CD4-positive, alpha-beta memory T cell (primary cell): ENCODE measurements at regions not wholly inside any gene's neighbourhood (a gene's known extent, or its start where the extent isn't known, plus 50 kb on each side); places are given as distances from the start of the nearest gene placed in this dataset.
A peak's percentile ranks its signal among the peaks of the same experiment; 100 is the strongest.

Experiments used
- CTCF ChIA-PET: fragments of 350-600 bp; sonication (Branson Sonifier 250); formaldehyde crosslinking; loops from one replicate; lab custom pipeline; 2021; ENCODE audit warnings: inconsistent platforms; ENCODE audit not compliant: partially characterized antibody; lab: Charles Lee
- POLR2A ChIA-PET: fragments of 350-600 bp; sonication (Branson Sonifier 250); formaldehyde crosslinking; loops from one replicate; lab custom pipeline; 2021; ENCODE audit not compliant: partially characterized antibody; lab: Charles Lee
- DNase-seq, 5 donors: peaks; one replicate each; pipeline versions ENCODE4 v3.0.0 to v3.0.0-alpha.2; 2020 to 2022; ENCODE audit warnings: mixed read lengths in 1 of 5
- H3K27ac ChIP-seq: one replicate; pipeline ENCODE4 v1.7.0; 2013; ENCODE audit warnings: low read depth, low read length
- H3K27me3 ChIP-seq: 2 replicates; pipeline ENCODE4 v1.7.0; 2013; ENCODE audit warnings: mild to moderate bottlenecking, low read length, moderate library complexity; ENCODE audit not compliant: insufficient read depth
- H3K36me3 ChIP-seq: 2 replicates; pipeline ENCODE4 v1.7.0; 2013; ENCODE audit warnings: mild to moderate bottlenecking, low read length, moderate library complexity; ENCODE audit not compliant: insufficient read depth
- H3K4me1 ChIP-seq: 2 replicates; pipeline ENCODE4 v1.7.0; 2013; ENCODE audit warnings: mild to moderate bottlenecking, low read length, moderate library complexity; ENCODE audit not compliant: insufficient read depth
- H3K4me3 ChIP-seq, 2 donors: one replicate each; pipeline ENCODE4 v1.7.0; 2013; ENCODE audit warnings: low read length in 2 of 2, mild to moderate bottlenecking in 1 of 2
- H3K9me3 ChIP-seq, 2 donors: one replicate each; pipeline ENCODE4 v1.7.0; 2013; ENCODE audit warnings: low read length in 2 of 2, control low read depth in 1 of 2; ENCODE audit not compliant: control insufficient read depth in 1 of 2
- H3K27ac Mint-ChIP-seq, 7 donors: one replicate each; pipeline ENCODE4 v1.8.0; 2020 to 2021; ENCODE audit warnings: mixed read lengths in 7 of 7, mild to moderate bottlenecking in 6 of 7, inconsistent platforms in 3 of 7, moderate library complexity in 3 of 7
- H3K27me3 Mint-ChIP-seq, 2 donors: one replicate each; pipeline ENCODE4 v1.8.0; 2020 to 2021; ENCODE audit warnings: mixed read lengths in 2 of 2
- H3K36me3 Mint-ChIP-seq, 2 donors: one replicate each; pipeline ENCODE4 v1.8.0; 2020 to 2021; ENCODE audit warnings: mixed read lengths in 2 of 2, inconsistent platforms in 1 of 2, mild to moderate bottlenecking in 1 of 2
- H3K4me1 Mint-ChIP-seq, 4 donors: one replicate each; pipeline ENCODE4 v1.8.0; 2020 to 2021; ENCODE audit warnings: mixed read lengths in 4 of 4, mild to moderate bottlenecking in 1 of 4
- H3K4me3 Mint-ChIP-seq, 8 donors: one replicate each; pipeline ENCODE4 v1.8.0; 2020 to 2021; ENCODE audit warnings: mixed read lengths in 8 of 8, mild to moderate bottlenecking in 7 of 8, moderate library complexity in 6 of 8, inconsistent platforms in 3 of 8
- H3K9me3 Mint-ChIP-seq, 8 donors: one replicate each; pipeline ENCODE4 v1.8.0; 2020 to 2021; ENCODE audit warnings: mixed read lengths in 8 of 8, mild to moderate bottlenecking in 5 of 8, inconsistent platforms in 3 of 8, moderate library complexity in 1 of 8
- intact Hi-C: fragments of 100-400 bp; cut with micrococcal nuclease; formaldehyde crosslinking; loops from one replicate; pipeline ENCODE4 v1.15.1; 2023

DNA sequence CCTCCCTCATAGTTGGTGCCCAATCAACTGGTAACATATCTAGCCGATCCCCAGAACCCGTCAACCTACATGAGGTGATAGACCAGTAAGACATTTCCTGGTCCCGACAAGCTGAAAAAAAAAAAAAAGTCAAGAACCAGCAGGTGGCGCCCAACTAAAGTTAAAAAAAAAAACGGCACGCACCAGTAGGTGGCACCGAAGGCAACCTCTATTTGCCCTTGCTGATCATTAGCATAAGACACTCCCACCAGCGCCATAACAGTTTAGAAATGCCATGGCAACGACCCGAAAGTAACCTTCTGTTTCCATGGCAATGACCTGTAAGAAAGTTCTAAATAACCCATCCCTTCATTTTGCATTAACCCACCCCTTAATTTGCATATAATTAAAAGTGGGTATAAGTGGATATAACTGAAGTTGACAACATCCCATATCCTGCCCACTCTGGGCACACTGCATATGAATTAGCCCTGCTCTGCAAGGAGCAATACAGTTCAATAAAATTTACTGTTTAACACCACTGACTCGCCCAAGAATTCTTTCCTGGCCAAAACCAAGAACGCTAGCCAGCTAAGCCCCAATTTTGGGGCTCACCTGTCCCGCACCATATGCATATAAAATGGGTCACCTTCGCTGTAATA lies 83.9 kb upstream of the SPANXB1 start:
- ChIA-PET POLR2A (no interaction called here), CTCF (interaction anchor here (1.2 to 1.6 kb wide), 2 partner anchors 10 to 360 kb away, joined by 4 read pairs; no protein-coding TSS in a partner anchor)
- Histone ChIP-seq H3K4me3 (no peak overlapping the region), H3K27ac (no peak overlapping the region), H3K9me3 (no peaks in the 10 kb centered on the region), H3K4me1 (peaks cover 10% of the 10 kb centered on the region), H3K36me3 (no peaks in the 10 kb centered on the region), H3K27me3 (no peaks in the 10 kb centered on the region)
- Mint-ChIP-seq H3K4me3 (peak overlapping the region in 6 of 8 donors; percentile 1 to 51 (median 24)), H3K27me3 (no peaks in the 10 kb centered on the region), H3K4me1 (peaks cover 10 to 30% (median 17%) of the 10 kb centered on the region in 4 donors), H3K27ac (peak overlapping the region; percentile 32 to 92 (median 84)), H3K9me3 (no peaks in the 10 kb centered on the region), H3K36me3 (no peaks in the 10 kb centered on the region)
- intact Hi-C loops, result loop anchor here (10.0 kb wide), 1 partner anchor 154 kb away; no protein-coding TSS in a partner anchor
- peak; percentile 64 to 78 (median 72) for DNase-seq

DNA sequence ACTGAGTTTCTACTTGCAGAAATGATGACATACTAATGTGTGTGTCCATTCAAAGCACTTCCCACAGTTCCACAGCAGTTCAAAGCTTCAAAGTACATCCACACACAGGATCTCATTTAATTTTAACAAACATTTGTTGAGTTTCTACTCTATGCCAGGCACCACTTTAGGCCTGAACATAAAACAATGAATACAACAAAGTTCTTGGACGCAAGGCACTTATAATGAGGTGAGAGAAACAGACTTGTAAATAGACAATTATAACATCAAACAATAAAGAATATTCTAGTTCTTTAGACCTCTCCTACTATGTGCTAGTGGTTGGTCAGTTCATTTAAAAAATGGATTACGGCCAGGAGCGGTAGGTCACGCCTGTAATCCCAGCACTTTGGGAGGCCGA lies 82.0 kb upstream of the SPANXB1 start:
- Mint-ChIP-seq H3K4me1 (peaks cover 10 to 26% (median 17%) of the 10 kb centered on the region in 4 donors), H3K27ac (no peak overlapping the region), H3K36me3 (no peaks in the 10 kb centered on the region), H3K4me3 (no peak overlapping the region), H3K27me3 (no peaks in the 10 kb centered on the region), H3K9me3 (no peaks in the 10 kb centered on the region)
- H3K36me3 ChIP-seq, result no peaks in the 10 kb centered on the region
- H3K27me3 ChIP-seq, result no peaks in the 10 kb centered on the region
- DNase-seq, result no peak
- ChIA-PET POLR2A (no interaction called here), CTCF (no interaction called here)
- H3K4me1 ChIP-seq, result peaks cover 10% of the 10 kb centered on the region
- H3K9me3 ChIP-seq, result no peaks in the 10 kb centered on the region
- intact Hi-C loops, result no loop called here
- H3K27ac ChIP-seq, result no peak overlapping the region
- H3K4me3 ChIP-seq, result no peak overlapping the region

DNA sequence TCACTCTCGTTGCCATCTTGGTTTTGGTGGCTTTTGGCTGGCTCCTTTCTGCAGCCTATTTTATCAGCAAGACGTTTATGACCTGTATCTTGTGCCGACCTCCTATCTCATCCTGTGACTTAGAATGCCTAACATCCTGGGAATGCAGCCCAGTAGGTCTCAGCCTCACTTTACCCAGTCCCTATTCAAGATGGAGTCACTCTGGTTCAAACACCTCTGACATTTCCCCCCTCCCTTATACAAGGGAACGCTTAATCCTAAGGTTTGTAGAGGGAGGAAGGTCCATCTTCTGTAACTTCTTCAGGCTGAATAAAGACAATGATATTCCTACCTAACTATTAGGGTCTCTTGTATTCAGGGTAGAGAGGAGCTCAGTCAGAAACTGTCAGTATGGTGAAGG lies 79.3 kb upstream of the SPANXB1 start:
- Mint-ChIP-seq H3K4me1 (peaks cover 5 to 9% (median 7%) of the 10 kb centered on the region in 4 donors), H3K36me3 (no peaks in the 10 kb centered on the region), H3K4me3 (no peak overlapping the region), H3K27ac (no peak overlapping the region), H3K9me3 (no peaks in the 10 kb centered on the region), H3K27me3 (no peaks in the 10 kb centered on the region)
- intact Hi-C loops, result no loop called here
- H3K9me3 ChIP-seq, result no peaks in the 10 kb centered on the region
- H3K27ac ChIP-seq, result no peak overlapping the region
- POLR2A ChIA-PET, result no interaction called here
- no peaks in the 10 kb centered on the region for H3K27me3 ChIP-seq
- no peaks in the 10 kb centered on the region for H3K36me3 ChIP-seq
- peaks cover 6% of the 10 kb centered on the region for H3K4me1 ChIP-seq
- H3K4me3 ChIP-seq, result no peak overlapping the region
- DNase-seq, result no peak
- CTCF ChIA-PET, result no interaction called here

DNA sequence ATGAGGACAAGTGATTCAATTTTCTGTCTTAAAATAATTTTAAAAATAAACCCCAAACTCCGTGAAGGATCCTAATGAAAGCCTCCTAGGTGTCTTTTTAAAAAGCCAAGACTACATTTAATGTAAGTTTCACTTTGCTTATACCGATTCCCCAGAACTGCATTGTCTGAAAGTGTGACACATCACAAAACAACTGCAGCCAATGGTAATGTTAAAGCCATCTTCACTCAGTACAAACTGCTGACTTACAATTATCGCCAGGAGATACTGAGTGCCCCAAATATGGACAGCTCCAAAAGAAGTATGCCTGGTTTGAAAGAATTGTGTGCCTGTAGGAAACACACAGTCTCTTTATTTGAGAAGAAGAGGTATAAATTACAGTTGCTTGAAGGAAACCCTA lies 73.7 kb upstream of the SPANXB1 start:
- H3K4me1 ChIP-seq, result no peaks in the 10 kb centered on the region
- H3K27me3 ChIP-seq, result no peaks in the 10 kb centered on the region
- ChIA-PET CTCF (interaction anchor here (1.0 kb wide), 1 partner anchor 11 kb away, joined by 4 read pairs; no protein-coding TSS in a partner anchor), POLR2A (no interaction called here)
- Mint-ChIP-seq H3K4me1 (no peaks in the 10 kb centered on the region), H3K27ac (no peak overlapping the region), H3K4me3 (no peak overlapping the region), H3K9me3 (peaks cover 0 to 2% (median 0%) of the 10 kb centered on the region in 8 donors), H3K27me3 (no peaks in the 10 kb centered on the region), H3K36me3 (no peaks in the 10 kb centered on the region)
- intact Hi-C loops, result no loop called here
- no peak for DNase-seq
- no peak overlapping the region for H3K4me3 ChIP-seq
- H3K27ac ChIP-seq, result no peak overlapping the region
- no peaks in the 10 kb centered on the region for H3K9me3 ChIP-seq
- H3K36me3 ChIP-seq, result no peaks in the 10 kb centered on the region

DNA sequence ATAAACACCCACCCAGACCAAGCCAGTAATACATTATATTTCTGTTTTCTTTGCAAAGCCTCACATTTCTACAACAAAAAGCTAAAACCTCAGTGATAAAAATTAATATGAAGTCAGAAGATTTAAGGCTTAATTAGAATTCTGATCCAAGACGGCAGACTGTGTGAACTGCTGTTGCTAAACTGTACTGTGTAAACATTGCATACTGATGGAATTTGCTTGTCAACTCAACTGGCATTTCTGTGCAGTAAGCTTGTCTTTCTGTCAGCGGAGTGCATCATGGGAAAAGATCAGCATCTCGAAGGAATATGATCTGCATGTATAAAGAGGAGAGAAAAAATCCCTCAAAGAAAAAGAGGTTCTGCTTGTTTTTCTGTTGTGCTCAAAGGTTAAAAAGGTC lies 69.4 kb upstream of the SPANXB1 start:
- Histone ChIP-seq H3K27me3 (no peaks in the 10 kb centered on the region), H3K36me3 (no peaks in the 10 kb centered on the region), H3K27ac (no peak overlapping the region), H3K9me3 (no peaks in the 10 kb centered on the region), H3K4me3 (no peak overlapping the region), H3K4me1 (no peaks in the 10 kb centered on the region)
- Mint-ChIP-seq H3K36me3 (no peaks in the 10 kb centered on the region), H3K27ac (no peak overlapping the region), H3K4me3 (no peak overlapping the region), H3K9me3 (peaks cover 0 to 2% (median 0%) of the 10 kb centered on the region in 8 donors), H3K4me1 (no peaks in the 10 kb centered on the region), H3K27me3 (no peaks in the 10 kb centered on the region)
- no peak for DNase-seq
- ChIA-PET CTCF (no interaction called here), POLR2A (no interaction called here)
- intact Hi-C loops, result no loop called here

DNA sequence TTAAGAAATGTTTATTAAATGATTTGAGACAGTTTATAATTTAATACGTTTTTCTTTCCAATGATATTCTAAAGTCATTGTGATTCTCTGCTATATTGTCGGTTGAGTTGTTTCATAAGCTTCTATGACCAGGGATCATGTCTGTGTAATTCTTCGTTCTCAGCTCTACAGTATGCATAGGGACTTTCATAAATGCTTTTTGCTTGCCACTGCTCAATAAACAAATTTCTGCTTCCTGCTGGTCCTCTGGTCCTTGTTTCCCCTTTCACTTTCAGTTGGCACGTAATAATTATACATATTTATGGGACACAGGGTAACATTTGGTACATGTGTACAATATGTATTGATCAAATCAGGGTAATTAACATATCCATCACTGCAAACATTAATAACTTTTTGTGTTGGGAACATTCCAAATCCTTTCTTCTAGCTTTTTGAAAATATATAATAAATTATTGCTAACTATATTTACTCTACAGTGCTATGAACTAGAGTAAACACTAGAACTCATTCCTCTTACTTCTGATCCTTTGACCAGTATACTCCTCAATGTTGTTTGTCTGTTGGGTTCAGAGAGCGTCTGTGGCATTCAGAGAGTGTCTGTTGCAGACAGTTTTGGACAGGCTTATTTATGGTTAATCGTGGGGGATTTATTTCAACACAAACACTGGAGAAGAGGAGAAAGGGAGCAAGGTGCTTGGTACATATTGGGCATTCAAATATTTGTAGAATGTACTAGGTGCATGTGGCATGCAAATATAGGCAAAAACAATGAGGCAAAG lies 68.3 kb upstream of the SPANXB1 start:
- H3K27me3 Mint-ChIP-seq, result no peaks in the 10 kb centered on the region
- intact Hi-C loops, result no loop called here

DNA sequence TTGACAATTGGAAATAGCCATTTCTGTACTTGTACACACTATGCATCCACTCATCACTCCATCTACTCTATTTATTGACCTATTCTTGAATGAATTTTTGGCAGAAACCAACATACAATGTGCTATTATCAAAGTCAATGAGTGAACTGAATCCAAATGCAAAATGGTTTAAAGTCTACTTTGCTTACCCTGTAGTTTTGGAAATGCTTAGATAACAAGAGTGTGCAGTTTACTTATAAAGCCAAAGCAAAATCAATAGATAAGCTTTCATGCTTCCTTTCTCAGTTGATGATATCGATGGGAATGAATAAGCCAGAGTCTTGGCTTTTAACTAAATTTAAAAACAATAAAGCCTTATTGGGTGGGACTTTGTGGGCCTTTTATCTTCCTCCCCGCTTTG lies 58.9 kb upstream of the SPANXB1 start:
- CTCF ChIA-PET, result no interaction called here

More for the DNA sequence above, 68.3 kb upstream of the SPANXB1 start:
- Histone ChIP-seq H3K27ac (no peak overlapping the region), H3K27me3 (no peaks in the 10 kb centered on the region), H3K4me3 (no peak overlapping the region), H3K36me3 (no peaks in the 10 kb centered on the region), H3K9me3 (no peaks in the 10 kb centered on the region), H3K4me1 (no peaks in the 10 kb centered on the region)
- DNase-seq, result no peak
- CTCF ChIA-PET, result no interaction called here
- Mint-ChIP-seq H3K4me1 (no peaks in the 10 kb centered on the region), H3K9me3 (peaks cover 0 to 2% (median 0%) of the 10 kb centered on the region in 8 donors), H3K4me3 (no peak overlapping the region), H3K36me3 (no peaks in the 10 kb centered on the region), H3K27ac (no peak overlapping the region)
- POLR2A ChIA-PET, result no interaction called here

More for the DNA sequence above, 58.9 kb upstream of the SPANXB1 start:
- Mint-ChIP-seq H3K9me3 (no peaks in the 10 kb centered on the region), H3K27me3 (no peaks in the 10 kb centered on the region), H3K4me3 (no peak overlapping the region), H3K4me1 (no peaks in the 10 kb centered on the region), H3K27ac (no peak overlapping the region), H3K36me3 (no peaks in the 10 kb centered on the region)
- no peaks in the 10 kb centered on the region for H3K27me3 ChIP-seq
- no peaks in the 10 kb centered on the region for H3K36me3 ChIP-seq
- H3K9me3 ChIP-seq, result no peaks in the 10 kb centered on the region
- POLR2A ChIA-PET, result no interaction called here
- H3K27ac ChIP-seq, result no peak overlapping the region
- no peak overlapping the region for H3K4me3 ChIP-seq
- intact Hi-C loops, result no loop called here
- H3K4me1 ChIP-seq, result no peaks in the 10 kb centered on the region
- DNase-seq, result no peak
